HL-60/S4 treated with retinoic acid at 250 ng/mL for 4 days and 3 days (cell line): ENCODE measurements at regions not wholly inside any gene's neighbourhood (a gene's known extent, or its start where the extent isn't known, plus 50 kb on each side); places are given as distances from the start of the nearest gene placed in this dataset.

Experiments
- in situ Hi-C: fragments of 300-500 bp; cut with MboI; formaldehyde crosslinking; loops from 2 replicates; pipeline ENCODE4 v1.7.0; 2022; ENCODE audit warnings: low sequenced_read_pairs

GRCh38 chr2:217293607-217294006, 433.7 kb upstream of the TNP1 start:
- in situ Hi-C loops, result no loop called here

GRCh38 chr2:217293046-217293445, 433.2 kb upstream of the TNP1 start:
- in situ Hi-C loops, result no loop called here

GRCh38 chr2:217291259-217291658, 431.4 kb upstream of the TNP1 start:
- in situ Hi-C loops, result no loop called here

GRCh38 chr2:217290467-217290866, 430.6 kb upstream of the TNP1 start:
- in situ Hi-C loops, result no loop called here

- in situ Hi-C loops, result no loop called here
Measured at GRCh38 chr2:217289907-217290280, 430.0 kb upstream of the TNP1 start.

GRCh38 chr2:217289177-217289906, 429.5 kb upstream of the TNP1 start:
- in situ Hi-C loops, result no loop called here

GRCh38 chr2:217288472-217289063, 428.7 kb upstream of the TNP1 start:
- in situ Hi-C loops, result no loop called here

- in situ Hi-C loops, result no loop called here
Measured at GRCh38 chr2:217286833-217287232, 427.0 kb upstream of the TNP1 start.

- in situ Hi-C loops, result no loop called here
Measured at GRCh38 chr2:217285926-217286325, 426.1 kb upstream of the TNP1 start.

GRCh38 chr2:217283460-217283859, 423.6 kb upstream of the TNP1 start:
- in situ Hi-C loops, result no loop called here

- in situ Hi-C loops, result no loop called here
Measured at GRCh38 chr2:217282531-217282930, 422.7 kb upstream of the TNP1 start.

GRCh38 chr2:217279556-217279955, 419.7 kb upstream of the TNP1 start:
- in situ Hi-C loops, result no loop called here

GRCh38 chr2:217279140-217279539, 419.3 kb upstream of the TNP1 start:
- in situ Hi-C loops, result no loop called here

- in situ Hi-C loops, result no loop called here
Measured at GRCh38 chr2:217277646-217278398, 418.0 kb upstream of the TNP1 start.

GRCh38 chr2:217276433-217276832, 416.6 kb upstream of the TNP1 start:
- in situ Hi-C loops, result no loop called here

GRCh38 chr2:217275091-217275490, 415.2 kb upstream of the TNP1 start:
- in situ Hi-C loops, result no loop called here

- in situ Hi-C loops, result no loop called here
Measured at GRCh38 chr2:217274578-217274977, 414.7 kb upstream of the TNP1 start.

- in situ Hi-C loops, result no loop called here
Measured at GRCh38 chr2:217273851-217274250, 414.0 kb upstream of the TNP1 start.

- in situ Hi-C loops, result no loop called here
Measured at GRCh38 chr2:217273162-217273561, 413.3 kb upstream of the TNP1 start.

- in situ Hi-C loops, result no loop called here
Measured at GRCh38 chr2:217271813-217272212, 411.9 kb upstream of the TNP1 start.

GRCh38 chr2:217270485-217271121, 410.7 kb upstream of the TNP1 start:
- in situ Hi-C loops, result no loop called here
